K562 (cell line): ENCODE measurements at regions not wholly inside any gene's neighbourhood (a gene's known extent, or its start where the extent isn't known, plus 50 kb on each side); places are given as distances from the start of the nearest gene placed in this dataset.

ENCODE experiments used
- ATAC-seq: fragments of 200-7000 bp; cut with Tn5 transposase; 3 replicates; pipeline ENCODE4 v1.9.1; 2020; ENCODE audit warnings: moderate library complexity
- BruUV-seq: library from RNA; stranded (reverse); fragments of 400-500 nt; replicated peaks from 2 replicates; lab custom pipeline; 2021; lab: Mats Ljungman, UMichigan
- CTCF ChIA-PET: fragments of 300-600 bp; formaldehyde crosslinking; extraction: SDS; loops from one replicate; lab custom pipeline; 2021; ENCODE audit warnings: low intra/inter-chr PET ratio; lab: Yijun Ruan, JAX
- POLR2A ChIA-PET: fragments of 300-600, 350-650 bp; sonication (Branson Sonifier 250); formaldehyde crosslinking; extraction: SDS; loops from one replicate; lab custom pipeline; 2021; ENCODE audit warnings: antibody characterized with exemption, inconsistent platforms; lab: Yijun Ruan, JAX
- DNase-seq, 4 experiments: peaks; one replicate each; pipeline versions ENCODE4 v3.0.0 to v3.0.0-alpha.2; 2011 to 2018; ENCODE audit warnings: low spot score in 3 of 4, mixed read lengths in 3 of 4; ENCODE audit errors: extremely low read depth in 1 of 4
- FAIRE-seq: peaks from 2 replicates; lab custom pipeline; 2011; peaks lifted over from hg19 to GRCh38; lab: Jason Lieb, UNC
- H2AFZ ChIP-seq: 2 replicates; pipeline ENCODE4 v1.6.0; 2011; ENCODE audit warnings: low read depth, low read length, control low read depth, inconsistent platforms
- H3K27ac ChIP-seq: fragments of 200-600 bp; 3 replicates; pipeline ENCODE4 v1.8.0; 2011; ENCODE audit warnings: low read depth, mild to moderate bottlenecking, control low read depth, inconsistent platforms, low read length, moderate library complexity, mixed read lengths; ENCODE audit errors: extremely low read depth
- H3K27me3 ChIP-seq, 2 experiments: fragments of 300-600 bp in 1 of 2; 2 replicates in 1 of 2; 3 replicates in 1 of 2; pipeline versions ENCODE4 v1.6.0 to v1.8.0; 2011; ENCODE audit warnings: inconsistent platforms in 2 of 2, low read length in 2 of 2, mild to moderate bottlenecking in 1 of 2, mixed read lengths in 1 of 2, moderate library complexity in 1 of 2; ENCODE audit not compliant: control insufficient read depth in 2 of 2, insufficient read depth in 2 of 2
- H3K36me3 ChIP-seq: fragments of 300-600 bp; 3 replicates; pipeline ENCODE4 v1.8.0; 2011; ENCODE audit warnings: mild to moderate bottlenecking, low read length, inconsistent platforms; ENCODE audit not compliant: control insufficient read depth, insufficient read depth
- H3K4me1 ChIP-seq, 2 experiments: fragments of 200-600 bp in 1 of 2; replicated peaks in 1 of 2; 2 replicates in 1 of 2; 3 replicates in 1 of 2; pipeline versions ENCODE4 v1.5.1 to v1.8.0; 2011; ENCODE audit warnings: inconsistent platforms in 2 of 2, low read length in 2 of 2, mild to moderate bottlenecking in 1 of 2, mixed read lengths in 1 of 2, moderate library complexity in 1 of 2; ENCODE audit not compliant: control insufficient read depth in 2 of 2, insufficient read depth in 2 of 2
- H3K4me2 ChIP-seq: 2 replicates; pipeline ENCODE4 v1.6.1; 2011; ENCODE audit warnings: low read length, control low read depth, inconsistent platforms, mixed read lengths; ENCODE audit not compliant: insufficient read depth
- H3K4me3 ChIP-seq: fragments of 200-600 bp; sonication (generic), shearing (Covaris generic); 2 replicates; pipeline ENCODE4 v1.5.1; 2016; ENCODE audit warnings: control low read depth, inconsistent platforms
- H3K79me2 ChIP-seq: fragments of 200-600 bp; 3 replicates; pipeline ENCODE4 v1.8.0; 2011; ENCODE audit warnings: low read length, inconsistent platforms; ENCODE audit not compliant: control insufficient read depth, insufficient read depth
- H3K9ac ChIP-seq, 2 experiments: 2 replicates each; pipeline versions ENCODE4 v1.6.0 to v1.6.1; 2011; ENCODE audit warnings: low read depth in 2 of 2, low read length in 2 of 2, control low read depth in 1 of 2, inconsistent platforms in 1 of 2, mild to moderate bottlenecking in 1 of 2, mixed read lengths in 1 of 2; ENCODE audit not compliant: insufficient read depth in 1 of 2
- H3K9me1 ChIP-seq: one replicate; pipeline ENCODE4 v1.6.0; 2011; ENCODE audit warnings: inconsistent platforms, mild to moderate bottlenecking, low read length, moderate library complexity; ENCODE audit not compliant: control insufficient read depth, insufficient read depth
- H3K9me3 ChIP-seq: replicated peaks from 2 replicates; pipeline ENCODE4 v1.5.1; 2011; ENCODE audit warnings: low read depth, low read length, inconsistent platforms; ENCODE audit not compliant: control insufficient read depth, insufficient read depth
- H4K20me1 ChIP-seq: replicated peaks from 2 replicates; pipeline ENCODE4 v1.6.1; 2011; ENCODE audit warnings: low read length, inconsistent platforms, mixed read lengths; ENCODE audit not compliant: control insufficient read depth, insufficient read depth
- ATF3 ChIP-seq, 2 experiments: fragments of 450-650 bp in 1 of 2; sonication (generic) in 1 of 2; formaldehyde crosslinking in 1 of 2; IDR thresholded peaks in 1 of 2; conservative IDR thresholded peaks in 1 of 2; 2 replicates each; pipeline versions ENCODE4 v1.6.1 to v1.8.1; 2016 to 2023; ENCODE audit warnings: mild to moderate bottlenecking in 2 of 2, moderate library complexity in 2 of 2, inconsistent platforms in 1 of 2, missing genetic modification reagents in 1 of 2
- COPS2 ChIP-seq: fragments of 450-650 bp; conservative IDR thresholded peaks from 2 replicates; pipeline ENCODE4 v1.6.1; 2016; ENCODE audit warnings: mild to moderate bottlenecking, moderate library complexity
- ILK ChIP-seq: fragments of 450-650 bp; IDR thresholded peaks from 2 replicates; pipeline ENCODE4 v1.6.1; 2016; ENCODE audit warnings: missing genetic modification characterization, low read depth, mild to moderate bottlenecking, missing compliant biosample characterization, moderate library complexity, borderline replicate concordance
- RBM34 ChIP-seq: fragments of 200-400 bp; formaldehyde crosslinking; IDR thresholded peaks from 2 replicates; pipeline ENCODE4 v1.6.1; 2018; ENCODE audit warnings: low read length, borderline replicate concordance; ENCODE audit not compliant: insufficient read depth
- ZBTB2 ChIP-seq: fragments of 450-650 bp; IDR thresholded peaks from 2 replicates; pipeline ENCODE4 v1.6.1; 2016; ENCODE audit warnings: antibody characterized with exemption
- ZNF224 ChIP-seq: sonication (generic); formaldehyde crosslinking; IDR thresholded peaks from 2 replicates; pipeline ENCODE4 v1.8.0; 2022; ENCODE audit warnings: mild to moderate bottlenecking, missing genetic modification reagents
- ZNF436 ChIP-seq: fragments of 250-450, 450-650 bp; sonication (Bioruptor Pico); formaldehyde crosslinking; IDR thresholded peaks from 2 replicates; pipeline ENCODE4 v1.7.0; 2020; ENCODE audit warnings: mild to moderate bottlenecking
- ZNF766 ChIP-seq: fragments of 200-800 bp; sonication (Bioruptor generic); conservative IDR thresholded peaks from 2 replicates; pipeline ENCODE4 v1.6.1; 2016; ENCODE audit warnings: missing genetic modification characterization, missing compliant biosample characterization
- WGBS: fragments of 100-300 bp; shearing (Covaris generic); methylation state at CpG from one replicate; pipeline ENCODE4 v1.1.6; 2016; ENCODE audit warnings: low coverage, mixed read lengths; ENCODE audit not compliant: insufficient coverage; ENCODE audit errors: missing lambda C conversion rate; 5-methylcytosine and 5-hydroxymethylcytosine counted together
- in situ Hi-C: fragments of 300-500 bp; cut with MboI; formaldehyde crosslinking; loops from 4 replicates; pipeline ENCODE4 v1.15.0; 2018; ENCODE audit warnings: inconsistent platforms, mixed read lengths
- intact Hi-C: fragments of 100-400 bp; cut with micrococcal nuclease; formaldehyde crosslinking; loops from 2 replicates; pipeline ENCODE4 v1.14.2; 2022
- TF ChIP-seq, protein P1 (sequence below), 3 experiments: IDR thresholded peaks in 2 of 3; conservative IDR thresholded peaks in 1 of 3; 2 replicates each; pipeline ENCODE4 v1.5.1; 2011 to 2012; ENCODE audit warnings: low read length in 3 of 3, mild to moderate bottlenecking in 3 of 3, control low read depth in 2 of 3, improper control_type of control experiment in 1 of 3, inconsistent platforms in 1 of 3, low read depth in 1 of 3, mixed read lengths in 1 of 3, moderate library complexity in 1 of 3; ENCODE audit not compliant: insufficient read depth in 2 of 3

DNA sequence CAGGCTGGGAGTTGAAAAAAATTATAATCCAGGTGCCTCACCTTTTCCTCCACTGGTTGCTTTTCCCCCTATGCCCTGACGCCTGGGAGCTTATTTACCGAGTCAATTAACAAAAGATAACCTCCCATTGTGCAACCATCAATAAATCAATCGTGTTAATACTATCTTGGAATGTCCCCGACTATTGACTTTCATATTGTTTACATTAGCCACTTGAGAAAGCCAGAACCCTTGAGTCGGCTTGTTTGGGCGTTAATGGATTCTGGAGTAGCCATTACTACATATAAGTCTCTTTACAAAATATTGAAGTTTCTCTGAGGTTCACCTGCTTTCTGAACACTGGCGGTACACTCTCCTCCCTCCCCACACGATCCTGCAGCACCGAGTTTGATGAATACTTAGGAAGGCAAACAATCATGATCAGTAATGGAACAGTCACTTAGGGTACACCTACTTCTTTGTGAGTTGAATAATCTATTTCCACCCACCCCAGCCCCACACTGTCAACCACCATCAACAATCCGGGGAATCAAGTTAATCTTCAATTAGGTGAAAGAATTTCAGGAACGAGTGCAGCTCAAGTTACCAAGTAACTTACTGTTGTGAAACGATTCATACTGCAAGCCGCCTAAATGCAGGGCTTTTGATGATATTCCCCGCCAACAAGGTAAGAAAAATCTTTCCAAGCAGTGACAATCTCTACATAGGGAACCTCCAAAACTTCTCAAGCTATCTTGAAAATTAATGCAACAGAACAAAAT is 159.3 kb upstream of the NR2F2 start:
- Histone ChIP-seq H3K4me1 (no peaks in the 10 kb centered on the region; a peak in 1 of 5 replicates), H4K20me1 (no peaks in the 10 kb centered on the region), H3K27me3 (no peaks in the 10 kb centered on the region), H3K27ac (no peak overlapping the region), H3K36me3 (no peaks in the 10 kb centered on the region), H3K9me3 (no peaks in the 10 kb centered on the region; the same call in 1 of the 2 replicates), H3K4me3 (no peak overlapping the region), H3K4me2 (no peak overlapping the region), H3K79me2 (no peaks in the 10 kb centered on the region), H3K9ac (no peak overlapping the region), H3K9me1 (no peaks in the 10 kb centered on the region)
- in situ Hi-C loops (no loop called here), intact Hi-C loops (no loop called here)
- 59% methylated on average over 14 of the region's 14 CpGs for WGBS
- ATAC-seq (no peak), DNase-seq (no peak), FAIRE-seq (no peak)
- ChIA-PET CTCF (no interaction called here), POLR2A (no interaction called here)
- BruUV-seq: no TSS peak
- TF ChIP-seq COPS2 (no peak), ZNF224 (CRISPR knock-in tag) (no peak), ZNF436 (no peak)
- TF ChIP-seq, all 486 proteins: peak for 0
- H2AFZ ChIP-seq: peak overlapping the region; percentile 28; the same call in 1 of the 2 replicates

- Histone ChIP-seq H4K20me1 (no peaks in the 10 kb centered on the region), H3K36me3 (no peaks in the 10 kb centered on the region), H3K9me1 (no peaks in the 10 kb centered on the region), H3K4me2 (no peak overlapping the region), H3K9ac (no peak overlapping the region), H3K4me1 (no peaks in the 10 kb centered on the region; a peak in 1 of 5 replicates), H2AFZ (0 out of 2 replicates have a peak overlapping the region, but pooled peaks have one; percentile 3), H3K4me3 (no peak overlapping the region), H3K79me2 (no peaks in the 10 kb centered on the region), H3K9me3 (no peaks in the 10 kb centered on the region; the same call in 1 of the 2 replicates), H3K27ac (no peak overlapping the region), H3K27me3 (no peaks in the 10 kb centered on the region)
- no peak for FAIRE-seq
- no peak for DNase-seq
- CTCF ChIA-PET: no interaction called here
- no TSS peak for BruUV-seq
- POLR2A ChIA-PET: no interaction called here
- ATAC-seq: peak; percentile 27; the same call in 1 of the 3 replicates
- intact Hi-C loops: no loop called here
- in situ Hi-C loops: no loop called here
- WGBS: 54% methylated on average over 5 of the region's 5 CpGs
- TF ChIP-seq ILK (tag): no peak
- TF ChIP-seq ZNF436: no peak
- no peak for TF ChIP-seq ZNF766 (CRISPR knock-in tag)
- no peak for TF ChIP-seq RBM34
- no peak for TF ChIP-seq ATF3 (IDR thresholded peaks at IDR 0.05)
- no peak for TF ChIP-seq ATF3 (CRISPR knock-in tag; conservative IDR thresholded peaks at IDR 0.05)
- TF ChIP-seq, protein P1, sequence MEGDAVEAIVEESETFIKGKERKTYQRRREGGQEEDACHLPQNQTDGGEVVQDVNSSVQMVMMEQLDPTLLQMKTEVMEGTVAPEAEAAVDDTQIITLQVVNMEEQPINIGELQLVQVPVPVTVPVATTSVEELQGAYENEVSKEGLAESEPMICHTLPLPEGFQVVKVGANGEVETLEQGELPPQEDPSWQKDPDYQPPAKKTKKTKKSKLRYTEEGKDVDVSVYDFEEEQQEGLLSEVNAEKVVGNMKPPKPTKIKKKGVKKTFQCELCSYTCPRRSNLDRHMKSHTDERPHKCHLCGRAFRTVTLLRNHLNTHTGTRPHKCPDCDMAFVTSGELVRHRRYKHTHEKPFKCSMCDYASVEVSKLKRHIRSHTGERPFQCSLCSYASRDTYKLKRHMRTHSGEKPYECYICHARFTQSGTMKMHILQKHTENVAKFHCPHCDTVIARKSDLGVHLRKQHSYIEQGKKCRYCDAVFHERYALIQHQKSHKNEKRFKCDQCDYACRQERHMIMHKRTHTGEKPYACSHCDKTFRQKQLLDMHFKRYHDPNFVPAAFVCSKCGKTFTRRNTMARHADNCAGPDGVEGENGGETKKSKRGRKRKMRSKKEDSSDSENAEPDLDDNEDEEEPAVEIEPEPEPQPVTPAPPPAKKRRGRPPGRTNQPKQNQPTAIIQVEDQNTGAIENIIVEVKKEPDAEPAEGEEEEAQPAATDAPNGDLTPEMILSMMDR (IDR thresholded peaks at IDR 0.05 in 2 of 3, conservative IDR thresholded peaks at IDR 0.05 in 1 of 3; ENCODE audit: insufficient read depth in 2 of 3, low read depth in 1 of 3, low read length in 3 of 3): no peak
- TF ChIP-seq ZBTB2: no peak
Measured at GRCh38 chr15:96171853-96172296, 158.6 kb upstream of the NR2F2 start.
